Tibial nerve (tissue), 4 donors: ENCODE measurements at regions not wholly inside any gene's neighbourhood (a gene's known extent, or its start where the extent isn't known, plus 50 kb on each side); places are given as distances from the start of the nearest gene placed in this dataset.

Experiments
- DNase-seq, 2 donors: peaks; one replicate each; pipeline ENCODE4 v3.0.0-alpha.2; 2019; ENCODE audit warnings: low spot score in 2 of 2
- H3K27ac ChIP-seq, 4 donors: fragments of 200-600 bp; sonication (generic) in 3 of 4; one replicate each; pipeline ENCODE4 v1.5.1; 2017 to 2019; ENCODE audit warnings: mild to moderate bottlenecking in 1 of 4
- H3K27me3 ChIP-seq, 2 donors: fragments of 200-600 bp; sonication (generic) in 1 of 2; one replicate each; pipeline versions ENCODE4 v1.5.1 to v1.6.0; 2017 to 2019
- H3K36me3 ChIP-seq, 3 donors: fragments of 200-600 bp; sonication (generic); one replicate each; pipeline ENCODE4 v1.5.1; 2018 to 2019
- H3K4me1 ChIP-seq, 4 donors: fragments of 200-600 bp; sonication (generic) in 3 of 4; one replicate each; pipeline ENCODE4 v1.5.1; 2017 to 2019
- H3K4me3 ChIP-seq, 4 donors: fragments of 200-600 bp; sonication (generic) in 3 of 4; one replicate each; pipeline ENCODE4 v1.5.1; 2017 to 2019; ENCODE audit warnings: mild to moderate bottlenecking in 1 of 4, moderate library complexity in 1 of 4
- H3K9me3 ChIP-seq, 4 donors: fragments of 200-600 bp; sonication (generic) in 3 of 4; one replicate each; pipeline ENCODE4 v1.5.1; 2017 to 2019
- CTCF ChIP-seq, 5 experiments: fragments of 200-600 bp in 3 of 5; fragments of 450-650 bp in 2 of 5; sonication (generic) in 3 of 5; IDR thresholded peaks; one replicate each; pipeline ENCODE4 v1.5.1; 2016 to 2019; ENCODE audit warnings: antibody characterized with exemption in 5 of 5, mild to moderate bottlenecking in 3 of 5, moderate library complexity in 2 of 5
- EP300 ChIP-seq, 2 donors: sonication (generic); formaldehyde crosslinking; IDR thresholded peaks; one replicate each; pipeline ENCODE4 v1.6.1; 2017; ENCODE audit warnings: antibody characterized with exemption in 2 of 2, mild to moderate bottlenecking in 1 of 2
- POLR2A ChIP-seq, 2 donors: fragments of 450-650 bp; IDR thresholded peaks; one replicate each; pipeline ENCODE4 v1.6.1; 2017; ENCODE audit warnings: antibody characterized with exemption in 2 of 2, mild to moderate bottlenecking in 2 of 2, moderate library complexity in 2 of 2
- WGBS, 2 donors: methylation state at CpG; one replicate each; pipeline ENCODE4 v1.1.5; 2018; 5-methylcytosine and 5-hydroxymethylcytosine counted together

DNA sequence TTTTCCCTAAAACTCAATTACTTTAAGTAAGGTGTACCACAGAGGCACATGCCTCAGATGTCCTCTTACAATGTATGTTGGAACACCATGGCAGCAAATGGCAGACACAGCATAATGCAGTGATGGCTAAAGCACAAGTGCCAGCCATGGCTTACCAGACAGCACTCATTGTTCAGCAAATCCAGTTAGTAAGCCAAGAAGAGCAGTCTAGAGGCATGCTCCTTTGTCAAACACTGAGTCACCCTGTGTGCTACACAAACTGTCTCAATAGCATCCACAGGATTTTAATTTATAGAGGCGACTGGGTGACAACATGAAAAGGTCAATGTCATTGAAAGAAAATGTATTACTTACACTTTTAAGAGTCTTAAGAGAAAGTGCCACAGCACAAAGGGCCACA, 140.6 kb downstream of the KCNA4 start:
- TF ChIP-seq CTCF (IDR thresholded peaks at IDR 0.05), result no peak
- no peak for TF ChIP-seq POLR2A (IDR thresholded peaks at IDR 0.05)
- no peak for TF ChIP-seq EP300 (IDR thresholded peaks at IDR 0.05)
- no peaks in the 10 kb centered on the region for H3K4me1 ChIP-seq
- no peak overlapping the region for H3K4me3 ChIP-seq
- no peak for DNase-seq
- H3K27me3 ChIP-seq, result no peaks in the 10 kb centered on the region
- no peak overlapping the region for H3K27ac ChIP-seq
- no peaks in the 10 kb centered on the region for H3K9me3 ChIP-seq
- WGBS, 2 donors, result 84 to 86% methylated on average over 1 of the region's 1 CpG
- no peaks in the 10 kb centered on the region for H3K36me3 ChIP-seq

GRCh38 chr11:29847219-29847618, 169.6 kb downstream of the KCNA4 start:
- TF ChIP-seq POLR2A (IDR thresholded peaks at IDR 0.05), result no peak
- no peak for TF ChIP-seq EP300 (IDR thresholded peaks at IDR 0.05)
- TF ChIP-seq CTCF (IDR thresholded peaks at IDR 0.05), result no peak
- 71 to 76% methylated on average over 1 of the region's 1 CpG for WGBS, 2 donors
- Histone ChIP-seq H3K4me3 (no peak overlapping the region), H3K36me3 (no peaks in the 10 kb centered on the region), H3K27ac (no peak overlapping the region), H3K27me3 (no peaks in the 10 kb centered on the region), H3K9me3 (no peaks in the 10 kb centered on the region), H3K4me1 (no peaks in the 10 kb centered on the region)
- DNase-seq, result no peak

DNA sequence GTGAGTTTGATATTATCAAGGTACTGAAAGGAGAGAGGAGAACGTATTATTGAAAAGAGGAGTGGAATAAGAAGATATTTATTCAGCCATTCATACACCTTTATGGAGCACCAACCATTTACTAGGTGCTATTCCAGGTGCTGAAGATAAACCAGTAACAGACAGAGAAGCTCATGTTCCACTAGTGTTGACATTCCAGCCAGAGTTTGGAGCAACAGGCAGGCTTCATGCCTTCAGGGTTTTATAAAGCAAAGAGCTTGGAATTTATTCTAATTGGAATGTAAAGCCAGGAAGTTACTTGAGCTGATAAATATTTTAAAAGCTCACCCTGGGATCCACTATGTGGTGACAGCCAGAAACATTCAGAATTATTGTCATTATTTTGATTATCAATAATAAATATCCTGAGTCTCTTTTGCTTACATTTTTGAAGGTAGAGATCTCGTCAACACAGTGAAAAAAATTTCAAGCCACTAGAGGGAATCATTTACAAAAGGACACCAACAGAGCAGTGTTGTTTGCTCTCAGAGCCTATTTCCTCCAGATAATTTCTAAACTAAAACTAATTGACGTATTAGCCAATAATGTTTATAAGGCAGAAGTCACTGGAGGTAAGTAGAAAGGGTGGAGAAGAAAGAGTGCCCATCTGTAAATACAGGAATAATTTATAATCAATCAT, 172.0 kb downstream of the KCNA4 start:
- no peak for TF ChIP-seq EP300 (IDR thresholded peaks at IDR 0.05)
- TF ChIP-seq POLR2A (IDR thresholded peaks at IDR 0.05), result no peak
- no peak for TF ChIP-seq CTCF (IDR thresholded peaks at IDR 0.05)
- no peak overlapping the region for H3K4me3 ChIP-seq
- H3K4me1 ChIP-seq, result no peaks in the 10 kb centered on the region
- WGBS, 2 donors, result 38 to 53% methylated on average over 3 of the region's 3 CpGs
- no peak for DNase-seq
- no peaks in the 10 kb centered on the region for H3K36me3 ChIP-seq
- no peaks in the 10 kb centered on the region for H3K9me3 ChIP-seq
- H3K27me3 ChIP-seq, result no peaks in the 10 kb centered on the region
- H3K27ac ChIP-seq, result no peak overlapping the region

DNA sequence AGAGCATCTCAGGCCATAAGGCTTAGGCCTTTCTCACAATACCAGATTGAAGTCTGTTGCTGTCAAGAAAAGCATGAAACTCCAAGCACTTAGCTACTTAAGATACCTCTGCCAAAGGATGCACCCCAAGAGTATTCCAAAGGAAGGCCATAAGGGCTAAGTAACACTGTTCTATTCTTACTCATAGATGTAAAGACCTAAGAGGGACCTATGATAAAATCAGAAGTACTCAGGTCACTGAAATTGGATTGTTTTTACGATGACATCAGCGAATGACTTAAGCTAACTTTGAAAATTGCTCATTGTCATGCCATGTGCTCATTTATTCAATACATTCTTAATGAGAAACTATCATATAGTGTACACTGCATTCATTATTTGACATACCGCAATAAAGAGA, 172.8 kb downstream of the KCNA4 start:
- no peak overlapping the region for H3K4me3 ChIP-seq
- no peaks in the 10 kb centered on the region for H3K27me3 ChIP-seq
- no peaks in the 10 kb centered on the region for H3K4me1 ChIP-seq
- no peaks in the 10 kb centered on the region for H3K36me3 ChIP-seq
- H3K27ac ChIP-seq, result no peak overlapping the region
- TF ChIP-seq POLR2A (IDR thresholded peaks at IDR 0.05) (no peak), EP300 (IDR thresholded peaks at IDR 0.05) (no peak), CTCF (IDR thresholded peaks at IDR 0.05) (no peak)
- H3K9me3 ChIP-seq, result no peaks in the 10 kb centered on the region
- no peak for DNase-seq
- 89 to 92% methylated on average over 3 of the region's 3 CpGs for WGBS, 2 donors

GRCh38 chr11:29842061-29842460, 174.8 kb downstream of the KCNA4 start:
- H3K27me3 ChIP-seq, result no peaks in the 10 kb centered on the region
- no peak for DNase-seq
- TF ChIP-seq EP300 (IDR thresholded peaks at IDR 0.05) (no peak), CTCF (IDR thresholded peaks at IDR 0.05) (no peak), POLR2A (IDR thresholded peaks at IDR 0.05) (no peak)
- H3K9me3 ChIP-seq, result no peaks in the 10 kb centered on the region
- 42 to 53% methylated on average over 3 of the region's 3 CpGs for WGBS, 2 donors
- no peaks in the 10 kb centered on the region for H3K36me3 ChIP-seq
- H3K4me1 ChIP-seq, result no peaks in the 10 kb centered on the region
- H3K4me3 ChIP-seq, result no peak overlapping the region
- H3K27ac ChIP-seq, result no peak overlapping the region
